Uterus (tissue), 3 donors: ENCODE measurements at regions not wholly inside any gene's neighbourhood (a gene's known extent, or its start where the extent isn't known, plus 50 kb on each side); places are given as distances from the start of the nearest gene placed in this dataset.

Experiments used
- DNase-seq, 2 donors: peaks; one replicate each; pipeline ENCODE4 v3.0.0-alpha.2; 2019 to 2020
- H3K27ac ChIP-seq, 2 donors: fragments of 200-600 bp; sonication (generic); 1 replicate in 1 of 2; 2 replicates in 1 of 2; pipeline ENCODE4 v1.5.1; 2016 to 2018
- H3K27me3 ChIP-seq, 2 donors: fragments of 200-600 bp; sonication (generic); one replicate each; pipeline ENCODE4 v1.5.1; 2018 to 2019; ENCODE audit warnings: control low read depth in 1 of 2
- H3K36me3 ChIP-seq, 2 donors: fragments of 200-600 bp; sonication (generic); one replicate each; pipeline ENCODE4 v1.5.1; 2019; ENCODE audit warnings: control low read depth in 1 of 2
- H3K4me1 ChIP-seq, 2 donors: fragments of 200-600 bp; sonication (generic); one replicate each; pipeline ENCODE4 v1.5.1; 2018 to 2019; ENCODE audit warnings: control low read depth in 1 of 2
- H3K4me3 ChIP-seq, 2 donors: fragments of 200-600 bp; sonication (generic); 1 replicate in 1 of 2; 2 replicates in 1 of 2; pipeline ENCODE4 v1.5.1; 2018 to 2019; ENCODE audit warnings: mild to moderate bottlenecking in 1 of 2
- H3K9me3 ChIP-seq, 2 donors: fragments of 200-600 bp; sonication (generic); one replicate each; pipeline ENCODE4 v1.5.1; 2019; ENCODE audit warnings: control low read depth in 1 of 2
- POLR2A ChIP-seq, 2 donors: fragments of 450-650 bp; IDR thresholded peaks; one replicate each; pipeline ENCODE4 v1.6.1; 2016; ENCODE audit warnings: antibody characterized with exemption in 2 of 2, mild to moderate bottlenecking in 1 of 2, moderate library complexity in 1 of 2
- intact Hi-C: fragments of 100-400 bp; cut with DNase I; formaldehyde crosslinking; loops from one replicate; pipeline ENCODE4 v1.15.1; 2023; ENCODE audit warnings: low total_unique reads
- TF ChIP-seq, protein P1 (sequence below), 4 experiments: fragments of 200-600 bp in 2 of 4; fragments of 450-650 bp in 2 of 4; sonication (generic) in 2 of 4; IDR thresholded peaks; one replicate each; pipeline ENCODE4 v1.5.1; 2016 to 2019; ENCODE audit warnings: antibody characterized with exemption in 4 of 4, mild to moderate bottlenecking in 2 of 4, moderate library complexity in 1 of 4
- donor health status: DM: yes; HTN: yes; CAD: no.

DNA sequence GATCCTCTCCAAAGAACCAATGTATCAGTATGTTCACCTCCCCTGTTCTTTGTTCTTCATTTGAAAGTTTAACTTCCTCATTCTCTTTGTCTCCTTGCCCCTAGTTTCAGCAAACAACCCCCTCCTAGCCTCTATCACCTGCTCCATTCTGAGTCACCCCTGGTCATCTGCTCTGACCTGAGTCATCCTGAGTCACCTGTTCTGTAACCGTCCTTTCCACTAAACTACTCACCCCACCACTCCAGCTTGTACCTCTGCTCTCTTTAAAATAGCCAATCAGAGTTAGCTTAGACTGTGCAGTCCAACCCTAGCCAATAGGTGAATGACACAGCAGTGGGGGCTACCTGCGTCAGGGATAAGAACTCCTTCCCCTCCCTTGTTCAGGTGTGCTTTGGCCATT, 249.8 kb upstream of the AADAT start:
- H3K27ac ChIP-seq = no peak overlapping the region
- no peak overlapping the region for H3K4me3 ChIP-seq
- no peaks in the 10 kb centered on the region for H3K36me3 ChIP-seq
- no peak for DNase-seq
- no peaks in the 10 kb centered on the region for H3K4me1 ChIP-seq
- TF ChIP-seq, protein P1, sequence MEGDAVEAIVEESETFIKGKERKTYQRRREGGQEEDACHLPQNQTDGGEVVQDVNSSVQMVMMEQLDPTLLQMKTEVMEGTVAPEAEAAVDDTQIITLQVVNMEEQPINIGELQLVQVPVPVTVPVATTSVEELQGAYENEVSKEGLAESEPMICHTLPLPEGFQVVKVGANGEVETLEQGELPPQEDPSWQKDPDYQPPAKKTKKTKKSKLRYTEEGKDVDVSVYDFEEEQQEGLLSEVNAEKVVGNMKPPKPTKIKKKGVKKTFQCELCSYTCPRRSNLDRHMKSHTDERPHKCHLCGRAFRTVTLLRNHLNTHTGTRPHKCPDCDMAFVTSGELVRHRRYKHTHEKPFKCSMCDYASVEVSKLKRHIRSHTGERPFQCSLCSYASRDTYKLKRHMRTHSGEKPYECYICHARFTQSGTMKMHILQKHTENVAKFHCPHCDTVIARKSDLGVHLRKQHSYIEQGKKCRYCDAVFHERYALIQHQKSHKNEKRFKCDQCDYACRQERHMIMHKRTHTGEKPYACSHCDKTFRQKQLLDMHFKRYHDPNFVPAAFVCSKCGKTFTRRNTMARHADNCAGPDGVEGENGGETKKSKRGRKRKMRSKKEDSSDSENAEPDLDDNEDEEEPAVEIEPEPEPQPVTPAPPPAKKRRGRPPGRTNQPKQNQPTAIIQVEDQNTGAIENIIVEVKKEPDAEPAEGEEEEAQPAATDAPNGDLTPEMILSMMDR (IDR thresholded peaks at IDR 0.05) = no peak
- TF ChIP-seq POLR2A (IDR thresholded peaks at IDR 0.05) = no peak
- intact Hi-C loops = no loop called here
- H3K27me3 ChIP-seq = no peaks in the 10 kb centered on the region
- H3K9me3 ChIP-seq = no peaks in the 10 kb centered on the region

DNA sequence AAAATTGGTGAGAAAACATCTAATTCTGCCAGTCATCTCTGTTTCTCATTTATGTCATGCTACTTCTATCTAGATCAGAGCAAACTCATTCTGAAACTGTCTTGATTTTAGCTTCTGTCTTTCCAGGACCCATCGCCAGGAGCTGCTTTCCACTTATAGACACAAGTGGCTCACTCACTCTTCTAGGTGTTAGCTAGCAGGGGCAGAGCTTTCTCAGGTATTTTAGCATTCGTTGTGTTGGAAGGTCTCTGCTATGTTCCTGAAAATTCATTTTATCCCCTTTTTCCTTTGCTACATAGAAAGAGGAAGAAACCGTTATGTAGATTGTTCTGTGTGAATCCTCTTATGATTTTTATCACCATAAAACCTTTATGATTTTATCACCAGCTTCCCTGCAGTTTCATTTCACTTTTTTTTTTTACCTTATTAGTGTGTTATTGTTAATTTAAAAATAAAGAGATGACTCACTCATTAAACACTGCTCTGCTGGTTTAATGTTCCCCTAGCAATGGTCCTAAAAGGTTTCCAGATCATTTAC, 246.6 kb upstream of the AADAT start:
- Histone ChIP-seq H3K27me3 (no peaks in the 10 kb centered on the region), H3K36me3 (no peaks in the 10 kb centered on the region), H3K4me3 (no peak overlapping the region), H3K9me3 (no peaks in the 10 kb centered on the region), H3K4me1 (no peaks in the 10 kb centered on the region), H3K27ac (no peak overlapping the region)
- TF ChIP-seq POLR2A (IDR thresholded peaks at IDR 0.05) = no peak
- TF ChIP-seq, protein P1 (IDR thresholded peaks at IDR 0.05) = no peak
- intact Hi-C loops = no loop called here
- no peak for DNase-seq

DNA sequence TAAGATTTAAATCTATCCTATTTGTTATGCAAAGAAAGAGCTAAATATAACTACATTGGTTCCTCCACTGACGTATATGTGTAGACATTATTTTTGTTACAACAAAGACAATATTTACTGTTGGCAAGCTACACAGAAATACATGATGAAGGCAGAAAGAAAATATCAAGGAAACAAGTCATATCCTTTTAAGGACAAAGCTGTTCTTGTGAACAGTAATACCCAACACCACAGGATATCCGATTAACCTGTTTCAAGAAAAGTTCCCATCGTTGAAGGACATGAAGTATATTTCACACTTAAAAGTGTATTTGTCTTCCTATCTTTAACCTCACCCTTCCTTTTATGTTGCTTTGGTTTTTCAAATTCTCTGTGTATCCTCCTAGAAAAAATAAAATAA, 235.8 kb upstream of the AADAT start:
- no peak overlapping the region for H3K4me3 ChIP-seq
- H3K36me3 ChIP-seq = no peaks in the 10 kb centered on the region
- intact Hi-C loops = no loop called here

DNA sequence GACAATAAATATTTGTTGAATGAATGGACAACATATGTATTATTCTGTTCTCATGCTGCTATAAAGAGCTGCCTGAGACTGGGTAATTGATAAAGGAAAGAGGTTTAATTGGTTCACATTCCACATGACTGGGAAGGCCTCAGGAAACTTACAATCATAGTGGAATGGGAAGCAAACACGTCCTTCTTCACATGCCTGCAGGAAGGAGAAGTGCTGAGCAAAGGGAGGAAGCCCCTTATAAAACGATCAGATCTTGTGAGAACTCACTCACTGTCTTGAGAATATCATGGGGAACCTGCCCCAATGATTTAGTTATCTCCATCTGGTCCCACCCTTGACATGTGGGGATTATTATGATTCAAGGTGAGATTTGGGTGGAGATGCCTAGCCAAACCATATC, 233.9 kb upstream of the AADAT start:
- Histone ChIP-seq H3K36me3 (no peaks in the 10 kb centered on the region), H3K4me3 (no peak overlapping the region), H3K4me1 (no peaks in the 10 kb centered on the region), H3K27me3 (no peaks in the 10 kb centered on the region), H3K9me3 (no peaks in the 10 kb centered on the region), H3K27ac (no peak overlapping the region)
- intact Hi-C loops = no loop called here
- TF ChIP-seq, protein P1 (IDR thresholded peaks at IDR 0.05) = no peak
- TF ChIP-seq POLR2A (IDR thresholded peaks at IDR 0.05) = no peak
- no peak for DNase-seq

More for the DNA sequence above, 235.8 kb upstream of the AADAT start:
- TF ChIP-seq, protein P1 (IDR thresholded peaks at IDR 0.05) = no peak
- TF ChIP-seq POLR2A (IDR thresholded peaks at IDR 0.05) = no peak
- Histone ChIP-seq H3K27ac (no peak overlapping the region), H3K4me1 (no peaks in the 10 kb centered on the region), H3K9me3 (no peaks in the 10 kb centered on the region), H3K27me3 (no peaks in the 10 kb centered on the region)
- no peak for DNase-seq

DNA sequence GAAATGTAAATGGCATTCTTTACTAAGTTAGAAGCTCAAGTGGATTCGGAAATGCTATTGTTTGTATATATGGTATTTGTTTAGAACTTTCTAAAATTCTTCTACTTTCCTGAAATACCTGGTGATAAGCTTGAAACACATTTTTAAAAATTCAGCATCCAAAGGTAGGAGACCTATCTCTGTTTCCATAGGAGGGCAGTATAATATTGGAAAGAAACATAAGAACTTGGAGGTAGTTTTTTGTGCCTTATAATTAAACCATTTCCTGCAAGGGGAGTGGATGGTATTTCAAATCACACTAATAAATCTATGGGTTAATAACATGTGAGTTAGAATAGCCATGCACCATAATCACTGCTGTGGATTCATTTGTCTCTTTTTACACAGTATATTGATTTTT, 217.4 kb upstream of the AADAT start:
- Histone ChIP-seq H3K27ac (no peak overlapping the region), H3K36me3 (no peaks in the 10 kb centered on the region), H3K4me3 (no peak overlapping the region), H3K4me1 (no peaks in the 10 kb centered on the region), H3K27me3 (no peaks in the 10 kb centered on the region), H3K9me3 (no peaks in the 10 kb centered on the region)
- intact Hi-C loops = no loop called here
- no peak for DNase-seq
- TF ChIP-seq, protein P1 (IDR thresholded peaks at IDR 0.05) = no peak
- no peak for TF ChIP-seq POLR2A (IDR thresholded peaks at IDR 0.05)
